ENCODE measurements at regions not wholly inside any gene's neighbourhood (a gene's known extent, or its start where the extent isn't known, plus 50 kb on each side); places are given as distances from the start of the nearest gene placed in this dataset.

GRCh38 chrX:6810776-6811175 lies 275.9 kb upstream of the VCX3A start:
- Mint-ChIP-seq H3K27ac (no peak overlapping the region), H3K4me1 (no peaks in the 10 kb centered on the region), H3K4me3 (no peak overlapping the region)

DNA sequence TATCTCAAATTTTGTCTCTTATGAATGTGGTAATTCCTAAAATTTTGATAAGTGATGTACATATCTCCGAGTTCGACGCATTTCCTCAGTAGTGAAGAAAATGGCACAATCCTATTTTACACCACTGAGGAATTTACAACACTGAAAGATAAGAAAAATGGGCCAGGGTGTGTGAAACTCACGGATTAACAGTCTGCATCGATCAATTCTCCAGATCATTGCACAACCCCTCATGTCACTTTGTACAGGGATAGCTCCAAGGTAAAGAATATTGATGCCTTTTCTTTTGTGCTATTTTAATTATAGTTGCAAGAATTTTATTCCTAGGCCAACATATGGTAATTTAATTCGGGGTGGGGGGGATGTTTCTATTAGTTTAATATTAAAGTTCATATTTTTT lies 268.7 kb upstream of the VCX3A start:
- no peaks in the 10 kb centered on the region for H3K27me3 Mint-ChIP-seq (ENCODE audit: low read depth)
- no peaks in the 10 kb centered on the region for H3K4me1 Mint-ChIP-seq
- no peaks in the 10 kb centered on the region for H3K9me3 Mint-ChIP-seq
- no peak for TF ChIP-seq CTCF (IDR thresholded peaks at IDR 0.05; ENCODE audit: unreplicated experiment in 3 of 3)
- H3K4me3 Mint-ChIP-seq: no peak overlapping the region
- H3K36me3 Mint-ChIP-seq (ENCODE audit: low read depth): no peaks in the 10 kb centered on the region
- H3K27ac Mint-ChIP-seq: no peak overlapping the region

More at GRCh38 chrX:6810776-6811175, 275.9 kb upstream of the VCX3A start:
- no peaks in the 10 kb centered on the region for H3K36me3 Mint-ChIP-seq (ENCODE audit: low read depth)
- no peaks in the 10 kb centered on the region for H3K9me3 Mint-ChIP-seq
- TF ChIP-seq CTCF (IDR thresholded peaks at IDR 0.05; ENCODE audit: unreplicated experiment in 3 of 3): no peak
- H3K27me3 Mint-ChIP-seq (ENCODE audit: low read depth): peaks cover 9% of the 10 kb centered on the region

GRCh38 chrX:6793000-6793399 lies 258.1 kb upstream of the VCX3A start:
- H3K27me3 Mint-ChIP-seq (ENCODE audit: low read depth): no peaks in the 10 kb centered on the region
- H3K4me3 Mint-ChIP-seq: no peak overlapping the region
- H3K4me1 Mint-ChIP-seq: no peaks in the 10 kb centered on the region
- no peaks in the 10 kb centered on the region for H3K9me3 Mint-ChIP-seq
- H3K27ac Mint-ChIP-seq: peak overlapping the region in 1 of 3 experiments; percentile 40
- no peaks in the 10 kb centered on the region for H3K36me3 Mint-ChIP-seq (ENCODE audit: low read depth)
- TF ChIP-seq CTCF (IDR thresholded peaks at IDR 0.05; ENCODE audit: unreplicated experiment in 3 of 3): no peak

- TF ChIP-seq CTCF (IDR thresholded peaks at IDR 0.05; ENCODE audit: unreplicated experiment in 3 of 3): no peak
- no peaks in the 10 kb centered on the region for H3K36me3 Mint-ChIP-seq (ENCODE audit: low read depth)
- H3K27me3 Mint-ChIP-seq (ENCODE audit: low read depth): no peaks in the 10 kb centered on the region
- no peaks in the 10 kb centered on the region for H3K9me3 Mint-ChIP-seq
- peaks cover 13% of the 10 kb centered on the region for H3K4me1 Mint-ChIP-seq
- no peak overlapping the region for H3K4me3 Mint-ChIP-seq
- H3K27ac Mint-ChIP-seq: peak overlapping the region in 1 of 3 experiments; percentile 28
These were observed 249.0 kb upstream of the VCX3A start for GRCh38 chrX:6783912-6784311.

DNA sequence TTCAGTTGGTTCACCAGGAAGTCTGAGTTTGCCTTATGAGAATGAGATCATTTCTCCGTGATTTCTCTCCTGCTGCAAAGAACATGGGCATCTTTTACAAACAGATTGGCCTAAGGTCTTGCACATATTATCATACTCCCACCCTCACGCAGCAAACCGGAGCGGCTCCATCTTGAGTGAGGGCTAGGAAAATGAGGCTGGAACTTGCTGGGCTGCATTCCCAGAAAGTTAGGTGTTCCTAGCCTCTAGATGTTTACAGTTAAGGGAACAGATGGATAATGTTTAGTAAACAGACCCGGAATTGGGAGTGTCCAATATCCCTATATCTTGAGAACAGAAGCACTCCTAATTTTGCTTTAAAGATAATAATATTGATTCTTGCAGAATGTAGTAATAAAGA lies 247.9 kb upstream of the VCX3A start:
- H3K9me3 Mint-ChIP-seq: no peaks in the 10 kb centered on the region
- H3K27ac Mint-ChIP-seq: no peak overlapping the region
- peaks cover 9% of the 10 kb centered on the region for H3K27me3 Mint-ChIP-seq (ENCODE audit: low read depth)
- TF ChIP-seq CTCF (IDR thresholded peaks at IDR 0.05; ENCODE audit: unreplicated experiment in 3 of 3): no peak
- peaks cover 24% of the 10 kb centered on the region for H3K4me1 Mint-ChIP-seq
- H3K36me3 Mint-ChIP-seq (ENCODE audit: low read depth): no peaks in the 10 kb centered on the region
- H3K4me3 Mint-ChIP-seq: no peak overlapping the region

Measured in nephron (organoid).